Sigmoid colon (tissue), 6 donors: ENCODE measurements at regions not wholly inside any gene's neighbourhood (a gene's known extent, or its start where the extent isn't known, plus 50 kb on each side); places are given as distances from the start of the nearest gene placed in this dataset.

Experiments used
- DNase-seq: peaks from one replicate; pipeline ENCODE4 v3.0.0-alpha.2; 2019
- H3K27ac ChIP-seq, 4 donors: fragments of 200-600 bp; sonication (generic); one replicate each; pipeline ENCODE4 v1.5.1; 2016 to 2019; ENCODE audit warnings: mild to moderate bottlenecking in 1 of 4
- H3K27me3 ChIP-seq, 3 donors: fragments of 200-600 bp; sonication (generic); one replicate each; pipeline ENCODE4 v1.5.1; 2019; ENCODE audit warnings: mild to moderate bottlenecking in 1 of 3
- H3K36me3 ChIP-seq, 4 donors: fragments of 200-600 bp; sonication (generic); one replicate each; pipeline ENCODE4 v1.5.1; 2016 to 2019
- H3K4me1 ChIP-seq, 4 donors: fragments of 200-600 bp; sonication (generic); one replicate each; pipeline ENCODE4 v1.5.1; 2017 to 2019
- H3K4me3 ChIP-seq, 4 donors: fragments of 200-600 bp; sonication (generic); one replicate each; pipeline ENCODE4 v1.5.1; 2017 to 2019; ENCODE audit warnings: mild to moderate bottlenecking in 2 of 4, moderate library complexity in 1 of 4
- H3K9me3 ChIP-seq, 4 donors: fragments of 200-600 bp in 3 of 4; sonication (generic) in 3 of 4; one replicate each; pipeline versions ENCODE4 v1.5.1 to v1.6.1; 2013 to 2019
- CTCF ChIP-seq, 4 experiments: fragments of 450-650 bp in 3 of 4; fragments of 200-600 bp in 1 of 4; IDR thresholded peaks; one replicate each; pipeline ENCODE4 v1.5.1; 2016 to 2019; ENCODE audit warnings: antibody characterized with exemption in 4 of 4, mild to moderate bottlenecking in 3 of 4, moderate library complexity in 2 of 4
- EP300 ChIP-seq, 4 donors: sonication (generic); formaldehyde crosslinking; IDR thresholded peaks; one replicate each; pipeline ENCODE4 v1.6.1; 2017; ENCODE audit warnings: antibody characterized with exemption in 4 of 4
- POLR2A ChIP-seq, 2 donors: fragments of 450-650 bp; IDR thresholded peaks; one replicate each; pipeline ENCODE4 v1.6.1; 2016; ENCODE audit warnings: antibody characterized with exemption in 2 of 2, mild to moderate bottlenecking in 2 of 2, moderate library complexity in 2 of 2
- POLR2AphosphoS5 ChIP-seq, 4 donors: sonication (generic); formaldehyde crosslinking; IDR thresholded peaks; one replicate each; pipeline ENCODE4 v1.6.1; 2017; ENCODE audit warnings: antibody characterized with exemption in 4 of 4
- WGBS, 2 donors: extraction: QIAGEN DNeasy Blood & Tissue Kit; methylation state at CpG; one replicate each; pipeline ENCODE4 v1.1.7; 2013; 5-methylcytosine and 5-hydroxymethylcytosine counted together
- intact Hi-C: fragments of 100-400 bp; cut with DNase I; formaldehyde crosslinking; loops from one replicate; pipeline ENCODE4 v1.15.1; 2023
- donor health status: healthy with polysubstance abuse.
- donor health status: healthy.

- peaks cover 0 to 3% (median 0%) of the 10 kb centered on the region in 3 donors for H3K27me3 ChIP-seq
- WGBS, 2 donors, result 77 to 84% methylated on average over 6 of the region's 6 CpGs
- intact Hi-C loops, result no loop called here
Measured at GRCh38 chr17:65442250-65442649, 119.2 kb downstream of the AXIN2 start.

GRCh38 chr17:65441053-65441605 is 120.3 kb downstream of the AXIN2 start:
- Histone ChIP-seq H3K36me3 (no peaks in the 10 kb centered on the region), H3K4me3 (no peak overlapping the region), H3K9me3 (no peaks in the 10 kb centered on the region), H3K27ac (no peak overlapping the region), H3K4me1 (no peaks in the 10 kb centered on the region), H3K27me3 (peaks cover 0 to 3% (median 0%) of the 10 kb centered on the region in 3 donors)
- intact Hi-C loops, result no loop called here
- TF ChIP-seq EP300 (IDR thresholded peaks at IDR 0.05) (no peak), POLR2A (IDR thresholded peaks at IDR 0.05) (no peak), CTCF (IDR thresholded peaks at IDR 0.05) (no peak), POLR2AphosphoS5 (IDR thresholded peaks at IDR 0.05) (no peak)
- WGBS, 2 donors, result 85 to 88% methylated on average over 2 of the region's 2 CpGs
- DNase-seq, result no peak

More at GRCh38 chr17:65442250-65442649, 119.2 kb downstream of the AXIN2 start:
- H3K4me1 ChIP-seq, result no peaks in the 10 kb centered on the region
- DNase-seq, result no peak
- H3K36me3 ChIP-seq, result no peaks in the 10 kb centered on the region
- no peaks in the 10 kb centered on the region for H3K9me3 ChIP-seq
- H3K4me3 ChIP-seq, result no peak overlapping the region
- H3K27ac ChIP-seq, result no peak overlapping the region
- TF ChIP-seq POLR2A (IDR thresholded peaks at IDR 0.05), result no peak
- no peak for TF ChIP-seq EP300 (IDR thresholded peaks at IDR 0.05)

GRCh38 chr17:65438708-65439294 is 122.6 kb downstream of the AXIN2 start:
- intact Hi-C loops, result no loop called here
- Histone ChIP-seq H3K27ac (no peak overlapping the region), H3K9me3 (no peaks in the 10 kb centered on the region), H3K4me3 (no peak overlapping the region), H3K36me3 (no peaks in the 10 kb centered on the region), H3K4me1 (no peaks in the 10 kb centered on the region), H3K27me3 (peaks cover 0 to 3% (median 0%) of the 10 kb centered on the region in 3 donors)
- WGBS, 2 donors, result 34% methylated on average over 7 of the region's 7 CpGs
- TF ChIP-seq EP300 (IDR thresholded peaks at IDR 0.05) (no peak), POLR2A (IDR thresholded peaks at IDR 0.05) (no peak)
- no peak for DNase-seq

GRCh38 chr17:65438173-65438572 is 123.3 kb downstream of the AXIN2 start:
- H3K4me1 ChIP-seq, result no peaks in the 10 kb centered on the region
- DNase-seq, result no peak
- intact Hi-C loops, result no loop called here
- H3K4me3 ChIP-seq, result no peak overlapping the region
- 70 to 89% methylated on average over 11 of the region's 11 CpGs for WGBS, 2 donors
- peaks cover 0 to 3% (median 0%) of the 10 kb centered on the region in 4 donors for H3K9me3 ChIP-seq
- H3K27me3 ChIP-seq, result peaks cover 0 to 3% (median 0%) of the 10 kb centered on the region in 3 donors
- no peak overlapping the region for H3K27ac ChIP-seq
- TF ChIP-seq POLR2A (IDR thresholded peaks at IDR 0.05), result no peak
- TF ChIP-seq POLR2AphosphoS5 (IDR thresholded peaks at IDR 0.05), result no peak
- no peak for TF ChIP-seq EP300 (IDR thresholded peaks at IDR 0.05)
- TF ChIP-seq CTCF (IDR thresholded peaks at IDR 0.05), result no peak
- H3K36me3 ChIP-seq, result no peaks in the 10 kb centered on the region

GRCh38 chr17:65436871-65437270 is 124.6 kb downstream of the AXIN2 start:
- intact Hi-C loops, result no loop called here
- peaks cover 0 to 5% (median 0%) of the 10 kb centered on the region in 4 donors for H3K9me3 ChIP-seq
- WGBS, 2 donors, result 87% methylated on average over 10 of the region's 10 CpGs
- no peak for DNase-seq
- TF ChIP-seq CTCF (IDR thresholded peaks at IDR 0.05) (no peak), EP300 (IDR thresholded peaks at IDR 0.05) (no peak), POLR2A (IDR thresholded peaks at IDR 0.05) (no peak), POLR2AphosphoS5 (IDR thresholded peaks at IDR 0.05) (no peak)
- no peak overlapping the region for H3K4me3 ChIP-seq
- H3K4me1 ChIP-seq, result no peaks in the 10 kb centered on the region
- peaks cover 0 to 3% (median 0%) of the 10 kb centered on the region in 3 donors for H3K27me3 ChIP-seq
- no peak overlapping the region for H3K27ac ChIP-seq
- H3K36me3 ChIP-seq, result no peaks in the 10 kb centered on the region
